ENCODE measurements at regions not wholly inside any gene's neighbourhood (a gene's known extent, or its start where the extent isn't known, plus 50 kb on each side); places are given as distances from the start of the nearest gene placed in this dataset.

DNA sequence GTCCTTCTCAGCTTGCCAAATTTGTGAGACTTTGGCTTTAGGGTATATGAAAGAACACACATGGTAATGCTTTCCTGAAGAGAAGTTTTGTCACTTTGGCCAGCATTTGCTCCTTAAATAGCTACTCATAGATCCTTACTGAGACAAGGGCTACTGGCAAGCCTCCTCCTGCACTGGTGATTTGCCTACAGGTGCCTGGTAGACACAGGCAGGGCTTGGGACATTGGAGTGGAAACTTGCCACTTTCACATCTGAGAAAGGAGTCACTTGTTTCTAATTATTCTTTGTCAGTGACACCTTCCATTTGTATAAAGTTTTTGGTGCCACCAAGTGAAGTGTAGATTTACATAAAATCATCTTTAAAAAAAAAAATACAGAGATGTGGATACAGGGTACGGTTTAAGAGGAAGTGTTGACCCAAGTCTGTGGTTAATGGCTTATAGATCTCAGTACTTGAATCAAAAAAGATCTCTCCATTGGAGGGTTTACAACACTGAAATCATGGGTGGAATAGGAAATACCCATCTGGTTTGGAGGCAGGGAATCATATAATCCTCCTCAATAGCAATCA, 132.8 kb upstream of the GADL1 start:
- ATAC-seq (ENCODE audit: low FRiP score in 2 of 2) (no peak), DNase-seq (no peak)
- WGBS, 2 donors = 62 to 73% methylated on average over 1 of the region's 1 CpG
- no peaks in the 10 kb centered on the region for H3K4me1 ChIP-seq
- H3K27me3 ChIP-seq = no peaks in the 10 kb centered on the region
- H3K36me3 ChIP-seq = no peaks in the 10 kb centered on the region
- no peak overlapping the region for H3K27ac ChIP-seq
- no peak for TF ChIP-seq EP300 (IDR thresholded peaks at IDR 0.05)
- TF ChIP-seq, protein P1, sequence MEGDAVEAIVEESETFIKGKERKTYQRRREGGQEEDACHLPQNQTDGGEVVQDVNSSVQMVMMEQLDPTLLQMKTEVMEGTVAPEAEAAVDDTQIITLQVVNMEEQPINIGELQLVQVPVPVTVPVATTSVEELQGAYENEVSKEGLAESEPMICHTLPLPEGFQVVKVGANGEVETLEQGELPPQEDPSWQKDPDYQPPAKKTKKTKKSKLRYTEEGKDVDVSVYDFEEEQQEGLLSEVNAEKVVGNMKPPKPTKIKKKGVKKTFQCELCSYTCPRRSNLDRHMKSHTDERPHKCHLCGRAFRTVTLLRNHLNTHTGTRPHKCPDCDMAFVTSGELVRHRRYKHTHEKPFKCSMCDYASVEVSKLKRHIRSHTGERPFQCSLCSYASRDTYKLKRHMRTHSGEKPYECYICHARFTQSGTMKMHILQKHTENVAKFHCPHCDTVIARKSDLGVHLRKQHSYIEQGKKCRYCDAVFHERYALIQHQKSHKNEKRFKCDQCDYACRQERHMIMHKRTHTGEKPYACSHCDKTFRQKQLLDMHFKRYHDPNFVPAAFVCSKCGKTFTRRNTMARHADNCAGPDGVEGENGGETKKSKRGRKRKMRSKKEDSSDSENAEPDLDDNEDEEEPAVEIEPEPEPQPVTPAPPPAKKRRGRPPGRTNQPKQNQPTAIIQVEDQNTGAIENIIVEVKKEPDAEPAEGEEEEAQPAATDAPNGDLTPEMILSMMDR (IDR thresholded peaks at IDR 0.05) = no peak
- TF ChIP-seq POLR2A (IDR thresholded peaks at IDR 0.05) = no peak
- TF ChIP-seq POLR2AphosphoS5 (IDR thresholded peaks at IDR 0.05) = no peak
- no peak overlapping the region for H3K4me3 ChIP-seq
- H3K9me3 ChIP-seq = peaks cover 0 to 21% (median 11%) of the 10 kb centered on the region in 4 donors

DNA sequence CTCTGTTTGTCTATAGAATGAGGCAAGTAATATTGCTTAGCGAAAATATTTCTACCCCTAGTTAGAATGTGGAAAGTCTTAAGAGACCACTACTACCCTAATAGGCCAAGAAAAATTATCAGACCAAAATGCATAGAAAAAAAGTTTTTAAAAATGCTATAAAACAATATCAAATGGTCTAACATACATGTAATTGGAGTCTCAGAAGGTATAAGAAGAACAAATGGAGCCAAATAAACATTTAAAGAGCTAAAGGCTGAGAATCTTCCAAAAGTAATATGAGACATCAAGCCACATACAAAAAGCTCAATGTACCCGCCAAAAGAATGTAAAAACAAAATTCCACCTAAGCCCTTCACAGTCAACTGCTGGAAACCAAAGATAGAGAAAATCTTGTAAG, 133.5 kb upstream of the GADL1 start:
- Histone ChIP-seq H3K36me3 (no peaks in the 10 kb centered on the region), H3K9me3 (peaks cover 0 to 21% (median 11%) of the 10 kb centered on the region in 4 donors), H3K4me1 (no peaks in the 10 kb centered on the region), H3K27ac (no peak overlapping the region), H3K4me3 (no peak overlapping the region), H3K27me3 (no peaks in the 10 kb centered on the region)
- DNase-seq (no peak), ATAC-seq (ENCODE audit: low FRiP score in 2 of 2) (no peak)
- no peak for TF ChIP-seq EP300 (IDR thresholded peaks at IDR 0.05)
- TF ChIP-seq POLR2AphosphoS5 (IDR thresholded peaks at IDR 0.05) = no peak
- TF ChIP-seq POLR2A (IDR thresholded peaks at IDR 0.05) = no peak
- WGBS, 2 donors = 96 to 97% methylated on average over 2 of the region's 2 CpGs

DNA sequence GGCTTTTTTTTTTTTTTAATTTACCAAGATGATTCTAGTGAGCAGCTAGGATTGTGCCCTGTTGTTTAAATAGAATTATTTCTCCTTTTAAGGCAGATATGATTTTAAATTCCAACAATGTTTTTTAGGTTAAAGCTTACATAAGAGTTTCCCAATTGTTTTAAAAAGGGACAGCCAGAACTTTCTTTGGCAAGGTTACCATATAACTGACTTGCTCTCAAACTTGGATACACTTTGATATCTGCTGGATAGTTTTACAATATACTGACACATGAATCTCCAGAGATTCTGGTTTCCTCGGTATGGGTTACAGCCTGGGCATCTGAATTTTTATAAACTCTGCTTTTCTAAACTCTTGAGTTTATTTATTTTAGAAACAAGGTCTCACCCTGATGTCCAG, 134.3 kb upstream of the GADL1 start:
- Histone ChIP-seq H3K4me3 (no peak overlapping the region), H3K27ac (no peak overlapping the region), H3K4me1 (no peaks in the 10 kb centered on the region), H3K27me3 (no peaks in the 10 kb centered on the region), H3K36me3 (no peaks in the 10 kb centered on the region), H3K9me3 (peaks cover 0 to 21% (median 11%) of the 10 kb centered on the region in 4 donors)
- DNase-seq (no peak), ATAC-seq (ENCODE audit: low FRiP score in 2 of 2) (no peak)
- TF ChIP-seq EP300 (IDR thresholded peaks at IDR 0.05) (no peak), POLR2AphosphoS5 (IDR thresholded peaks at IDR 0.05) (no peak), POLR2A (IDR thresholded peaks at IDR 0.05) (no peak)
- TF ChIP-seq, protein P1 (IDR thresholded peaks at IDR 0.05) = no peak
- WGBS, 2 donors = 78 to 91% methylated on average over 1 of the region's 1 CpG

DNA sequence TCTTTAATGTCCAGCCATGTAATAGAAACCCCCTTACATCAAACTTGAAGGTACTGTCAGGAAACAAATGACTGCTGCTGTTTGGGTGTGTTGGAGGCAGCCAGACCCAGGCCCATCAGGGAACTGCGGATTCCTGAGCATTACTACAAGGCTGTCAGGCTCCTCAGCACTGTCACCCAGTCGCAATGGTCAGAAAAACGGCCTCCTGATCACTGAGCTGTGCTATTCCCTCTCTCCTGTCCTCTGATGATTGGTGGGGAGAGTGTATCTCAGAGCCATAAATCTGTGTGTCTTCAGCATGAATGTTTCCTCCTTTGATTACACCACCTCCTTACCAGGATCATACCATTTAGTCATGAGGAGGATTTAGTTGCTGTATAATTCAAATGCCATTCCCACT, 135.2 kb upstream of the GADL1 start:
- no peaks in the 10 kb centered on the region for H3K4me1 ChIP-seq
- H3K27me3 ChIP-seq = no peaks in the 10 kb centered on the region
- WGBS, 2 donors = 68 to 91% methylated on average over 3 of the region's 3 CpGs
- ATAC-seq (ENCODE audit: low FRiP score in 2 of 2) (no peak), DNase-seq (no peak)
- peaks cover 0 to 21% (median 11%) of the 10 kb centered on the region in 4 donors for H3K9me3 ChIP-seq
- TF ChIP-seq POLR2AphosphoS5 (IDR thresholded peaks at IDR 0.05) (no peak), POLR2A (IDR thresholded peaks at IDR 0.05) (no peak), EP300 (IDR thresholded peaks at IDR 0.05) (no peak)
- TF ChIP-seq, protein P1 (IDR thresholded peaks at IDR 0.05) = no peak
- no peak overlapping the region for H3K4me3 ChIP-seq
- H3K27ac ChIP-seq = no peak overlapping the region
- no peaks in the 10 kb centered on the region for H3K36me3 ChIP-seq

DNA sequence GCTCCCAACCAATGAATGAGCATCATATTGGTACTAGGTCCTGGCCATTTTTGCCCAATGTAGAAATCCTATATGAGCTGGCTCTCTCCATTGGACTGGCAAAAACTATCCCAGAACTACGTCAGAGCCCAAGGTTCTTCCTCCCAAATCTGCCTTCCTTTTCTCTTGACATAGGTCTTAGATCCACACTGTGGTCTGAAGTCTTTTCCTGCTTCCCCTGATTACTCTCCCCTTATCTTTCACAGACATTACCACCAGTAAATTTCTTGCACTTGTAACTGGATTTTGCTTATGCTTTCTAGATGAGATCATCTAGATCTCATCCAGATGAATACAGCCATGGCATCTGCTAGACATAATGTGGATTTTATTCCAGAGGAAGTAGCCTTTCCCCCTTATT, 141.2 kb upstream of the GADL1 start:
- no peak for DNase-seq
- Histone ChIP-seq H3K27me3 (no peaks in the 10 kb centered on the region), H3K4me1 (no peaks in the 10 kb centered on the region), H3K27ac (no peak overlapping the region), H3K9me3 (no peaks in the 10 kb centered on the region), H3K36me3 (no peaks in the 10 kb centered on the region), H3K4me3 (no peak overlapping the region)
- no peak for ATAC-seq (ENCODE audit: low FRiP score in 2 of 2)
- TF ChIP-seq POLR2A (IDR thresholded peaks at IDR 0.05) (no peak), POLR2AphosphoS5 (IDR thresholded peaks at IDR 0.05) (no peak), EP300 (IDR thresholded peaks at IDR 0.05) (no peak)
- TF ChIP-seq, protein P1 (IDR thresholded peaks at IDR 0.05) = no peak
- WGBS, 2 donors = 56 to 77% methylated on average over 1 of the region's 1 CpG
